Stimulated activated effector memory CD8-positive, alpha-beta T cell treated with anti-CD3 and anti-CD28 coated beads, Interleukin-12 subunit alpha, Interleukin-12 subunit beta, amount 100 ng/mL, for 72 hours (primary cell): ENCODE measurements at regions not wholly inside any gene's neighbourhood (a gene's known extent, or its start where the extent isn't known, plus 50 kb on each side); places are given as distances from the start of the nearest gene placed in this dataset.
"Not testable (repeated sequence)": the region's sequence is repeated elsewhere in the genome, so short reads cannot be mapped to it uniquely, and the experiment has no call there.

Experiments used
- ATAC-seq: fragments of 150-1000 bp; cut with Tn5 transposase; 2 replicates; pipeline ENCODE4 v1.10.0; 2021
- DNase-seq, 2 donors: peaks; one replicate each; pipeline ENCODE4 v3.0.0; 2021 to 2022; ENCODE audit warnings: low spot score in 2 of 2
- H3K27ac Mint-ChIP-seq: one replicate; pipeline ENCODE4 v1.8.0; 2022; ENCODE audit warnings: mild to moderate bottlenecking, mixed read lengths
- H3K36me3 Mint-ChIP-seq: one replicate; pipeline ENCODE4 v1.8.0; 2022; ENCODE audit warnings: mild to moderate bottlenecking, mixed read lengths
- H3K4me1 Mint-ChIP-seq: one replicate; pipeline ENCODE4 v1.8.0; 2022; ENCODE audit warnings: mixed read lengths
- H3K4me3 Mint-ChIP-seq: one replicate; pipeline ENCODE4 v1.8.0; 2022; ENCODE audit warnings: mild to moderate bottlenecking, mixed read lengths
- H3K9me3 Mint-ChIP-seq: one replicate; pipeline ENCODE4 v1.8.0; 2022; ENCODE audit warnings: mixed read lengths

GRCh38 chr5:127133071-127133470 is 59.8 kb upstream of the C5orf63 start:
- Mint-ChIP-seq H3K4me3 (no peak overlapping the region), H3K27ac (no peak overlapping the region), H3K4me1 (no peaks in the 10 kb centered on the region), H3K9me3 (no peaks in the 10 kb centered on the region), H3K36me3 (no peaks in the 10 kb centered on the region)
- no peak for ATAC-seq
- DNase-seq = no peak

GRCh38 chr5:127136908-127137307 is 63.6 kb upstream of the C5orf63 start:
- Mint-ChIP-seq H3K9me3 (no peaks in the 10 kb centered on the region), H3K27ac (no peak overlapping the region), H3K36me3 (no peaks in the 10 kb centered on the region), H3K4me1 (no peaks in the 10 kb centered on the region), H3K4me3 (no peak overlapping the region)
- ATAC-seq = no peak
- no peak for DNase-seq

- no peak overlapping the region for H3K27ac Mint-ChIP-seq
- no peak overlapping the region for H3K4me3 Mint-ChIP-seq
- H3K4me1 Mint-ChIP-seq = no peaks in the 10 kb centered on the region
- no peaks in the 10 kb centered on the region for H3K36me3 Mint-ChIP-seq
- peaks cover 4% of the 10 kb centered on the region for H3K9me3 Mint-ChIP-seq
- no peak for ATAC-seq
- no peak for DNase-seq
Measured at GRCh38 chr5:127143722-127144121, 70.4 kb upstream of the C5orf63 start.

DNA sequence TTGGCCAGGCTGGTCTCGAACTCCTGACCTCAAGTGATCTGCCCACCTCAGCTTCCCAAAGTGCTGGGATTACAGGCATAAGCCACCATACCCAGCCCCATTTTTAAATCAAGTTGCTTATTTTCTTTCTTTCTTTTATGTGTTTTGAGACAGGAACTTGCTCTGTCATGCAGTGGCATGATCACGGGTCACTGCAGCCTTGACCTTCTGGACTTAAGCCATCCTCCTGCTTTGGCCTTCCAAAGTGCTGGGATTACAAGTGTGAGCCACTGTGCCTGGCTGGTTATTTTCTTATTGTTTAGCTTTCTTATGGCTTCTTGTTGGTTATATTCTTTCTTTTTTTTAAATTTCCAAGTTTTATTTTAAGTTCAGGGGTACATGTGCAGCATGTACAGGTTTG is 79.7 kb upstream of the C5orf63 start:
- Mint-ChIP-seq H3K36me3 (no peaks in the 10 kb centered on the region), H3K27ac (no peak overlapping the region), H3K4me1 (no peaks in the 10 kb centered on the region), H3K4me3 (no peak overlapping the region), H3K9me3 (peaks cover 7% of the 10 kb centered on the region)
- ATAC-seq (no peak), DNase-seq (no peak)

- H3K36me3 Mint-ChIP-seq = no peaks in the 10 kb centered on the region
- no peak overlapping the region for H3K4me3 Mint-ChIP-seq
- peaks cover 8% of the 10 kb centered on the region for H3K9me3 Mint-ChIP-seq
- no peak for DNase-seq
- H3K4me1 Mint-ChIP-seq = no peaks in the 10 kb centered on the region
- no peak for ATAC-seq
- H3K27ac Mint-ChIP-seq = no peak overlapping the region
Measured at GRCh38 chr5:127153521-127153920, 80.2 kb upstream of the C5orf63 start.

- DNase-seq = no peak
- no peak overlapping the region for H3K27ac Mint-ChIP-seq
- ATAC-seq = no peak
- H3K36me3 Mint-ChIP-seq = no peaks in the 10 kb centered on the region
- peaks cover 1% of the 10 kb centered on the region for H3K9me3 Mint-ChIP-seq
- H3K4me1 Mint-ChIP-seq = no peaks in the 10 kb centered on the region
- H3K4me3 Mint-ChIP-seq = no peak overlapping the region
Measured at GRCh38 chr5:127163750-127164149, 90.4 kb upstream of the C5orf63 start.

DNA sequence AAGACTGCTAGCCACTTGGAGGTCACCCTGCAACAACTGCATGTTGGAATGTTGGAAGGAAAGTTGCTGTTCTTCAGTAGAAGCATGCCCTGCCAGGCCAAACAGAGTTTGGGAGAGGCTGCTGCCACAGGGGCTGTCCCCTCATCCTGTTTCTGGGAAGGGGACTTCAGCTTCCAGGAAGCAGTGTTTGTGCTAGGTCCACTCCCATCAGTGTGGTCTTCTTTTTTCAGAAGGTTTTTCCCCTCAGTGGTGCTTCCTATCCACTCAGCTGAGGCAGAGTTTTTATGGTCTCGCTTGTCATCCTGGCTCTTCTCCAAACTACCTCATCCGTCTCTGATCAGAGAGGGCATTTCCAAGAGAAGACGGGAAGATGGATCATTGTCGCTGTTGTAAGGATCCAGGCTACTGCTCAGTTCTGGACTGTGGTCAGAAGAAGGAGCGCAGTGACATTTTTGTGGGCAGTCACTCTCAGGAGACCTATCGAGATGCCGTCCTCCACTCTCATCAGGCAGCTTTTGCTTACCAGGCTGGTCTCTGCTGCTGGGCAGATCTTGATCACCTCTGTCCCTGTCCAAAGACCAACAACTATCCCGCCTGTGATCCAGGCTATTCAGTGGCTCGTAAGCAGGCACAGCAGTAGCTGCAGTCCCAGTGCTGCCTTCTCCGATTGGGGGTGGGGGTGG is 97.8 kb upstream of the C5orf63 start:
- peaks cover 3% of the 10 kb centered on the region for H3K9me3 Mint-ChIP-seq
- no peaks in the 10 kb centered on the region for H3K36me3 Mint-ChIP-seq
- DNase-seq (no peak), ATAC-seq (peak; percentile 21)
- H3K27ac Mint-ChIP-seq = no peak overlapping the region
- no peaks in the 10 kb centered on the region for H3K4me1 Mint-ChIP-seq
- no peak overlapping the region for H3K4me3 Mint-ChIP-seq

- no peaks in the 10 kb centered on the region for H3K36me3 Mint-ChIP-seq
- H3K4me3 Mint-ChIP-seq = no peak overlapping the region
- peaks cover 3% of the 10 kb centered on the region for H3K9me3 Mint-ChIP-seq
- DNase-seq = no peak
- H3K27ac Mint-ChIP-seq = no peak overlapping the region
- no peaks in the 10 kb centered on the region for H3K4me1 Mint-ChIP-seq
- ATAC-seq = no peak
Measured at GRCh38 chr5:127176769-127177168, 103.5 kb upstream of the C5orf63 start.

GRCh38 chr5:127182631-127183030 is 108.0 kb upstream of the MEGF10 start:
- H3K9me3 Mint-ChIP-seq, H3K27ac Mint-ChIP-seq, H3K4me1 Mint-ChIP-seq, DNase-seq, H3K36me3 Mint-ChIP-seq, H3K4me3 Mint-ChIP-seq, ATAC-seq: not testable (repeated sequence)

DNA sequence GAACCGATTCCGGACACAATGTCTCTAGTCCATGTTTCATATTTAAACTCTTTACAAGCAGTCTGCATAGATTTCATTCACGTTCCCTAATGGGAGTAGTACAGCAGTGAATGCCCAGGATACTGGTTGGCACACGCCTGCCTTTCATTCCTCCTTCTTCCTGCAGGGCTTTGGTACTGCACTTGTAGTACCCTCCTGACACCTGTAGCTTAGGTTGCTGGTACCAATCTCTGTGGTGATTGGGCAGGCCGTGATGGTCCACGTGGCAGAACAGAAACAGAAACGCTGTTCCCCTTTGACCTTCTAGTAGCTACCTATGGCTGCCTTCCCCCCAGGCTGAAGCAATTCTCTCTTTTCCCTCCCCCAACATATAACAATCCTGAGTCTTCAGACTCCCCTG is 107.3 kb upstream of the MEGF10 start:
- no peak overlapping the region for H3K27ac Mint-ChIP-seq
- H3K4me3 Mint-ChIP-seq = no peak overlapping the region
- no peaks in the 10 kb centered on the region for H3K9me3 Mint-ChIP-seq
- H3K36me3 Mint-ChIP-seq = no peaks in the 10 kb centered on the region
- no peak for DNase-seq
- H3K4me1 Mint-ChIP-seq = no peaks in the 10 kb centered on the region
- ATAC-seq = no peak

- Mint-ChIP-seq H3K4me3 (no peak overlapping the region), H3K4me1 (no peaks in the 10 kb centered on the region), H3K27ac (no peak overlapping the region), H3K9me3 (no peaks in the 10 kb centered on the region), H3K36me3 (no peaks in the 10 kb centered on the region)
- DNase-seq = no peak
- ATAC-seq = no peak
Measured at GRCh38 chr5:127184851-127185250, 105.7 kb upstream of the MEGF10 start.

DNA sequence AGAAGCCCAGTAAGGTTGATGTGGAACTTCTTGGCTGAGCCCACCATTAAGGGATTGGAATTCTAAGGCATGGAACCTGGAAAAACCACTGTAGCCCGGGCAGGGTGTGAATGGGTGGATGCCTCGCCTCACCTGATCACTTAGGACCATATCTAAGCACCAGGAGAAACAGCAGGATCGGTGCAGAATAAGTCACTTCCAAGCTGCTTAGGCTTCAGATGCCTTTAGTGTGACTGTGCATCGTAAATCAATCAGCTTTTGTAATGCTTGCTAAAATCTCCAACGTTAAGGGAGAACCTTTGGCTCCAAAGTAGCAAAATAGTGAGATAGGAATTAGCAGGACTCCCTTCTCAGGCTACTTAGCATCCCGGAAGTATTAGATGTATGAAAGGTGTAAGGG is 103.9 kb upstream of the MEGF10 start:
- DNase-seq (no peak), ATAC-seq (no peak)
- no peak overlapping the region for H3K4me3 Mint-ChIP-seq
- no peaks in the 10 kb centered on the region for H3K36me3 Mint-ChIP-seq
- no peaks in the 10 kb centered on the region for H3K4me1 Mint-ChIP-seq
- no peaks in the 10 kb centered on the region for H3K9me3 Mint-ChIP-seq
- no peak overlapping the region for H3K27ac Mint-ChIP-seq

DNA sequence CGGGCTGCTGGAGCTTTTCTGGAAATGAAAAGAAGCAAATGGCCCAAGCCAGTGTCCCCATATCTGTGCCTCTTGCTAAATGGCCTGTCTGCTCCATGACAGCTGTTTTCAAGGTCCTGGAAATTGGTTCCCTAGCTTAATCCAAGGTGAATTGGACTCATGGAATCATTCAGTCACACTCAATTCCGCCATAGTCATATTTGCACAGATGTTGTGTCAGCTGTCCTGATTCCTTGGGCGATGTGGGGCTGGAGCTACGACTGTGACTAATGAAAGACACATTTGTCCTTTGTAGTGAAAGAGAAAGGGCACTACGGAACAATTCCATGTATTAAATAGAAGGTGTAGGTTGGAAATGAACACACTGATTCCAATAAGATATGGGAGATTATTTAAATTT is 102.9 kb upstream of the MEGF10 start:
- Mint-ChIP-seq H3K4me3 (no peak overlapping the region), H3K9me3 (no peaks in the 10 kb centered on the region), H3K27ac (no peak overlapping the region), H3K4me1 (no peaks in the 10 kb centered on the region), H3K36me3 (no peaks in the 10 kb centered on the region)
- DNase-seq (no peak), ATAC-seq (no peak)

DNA sequence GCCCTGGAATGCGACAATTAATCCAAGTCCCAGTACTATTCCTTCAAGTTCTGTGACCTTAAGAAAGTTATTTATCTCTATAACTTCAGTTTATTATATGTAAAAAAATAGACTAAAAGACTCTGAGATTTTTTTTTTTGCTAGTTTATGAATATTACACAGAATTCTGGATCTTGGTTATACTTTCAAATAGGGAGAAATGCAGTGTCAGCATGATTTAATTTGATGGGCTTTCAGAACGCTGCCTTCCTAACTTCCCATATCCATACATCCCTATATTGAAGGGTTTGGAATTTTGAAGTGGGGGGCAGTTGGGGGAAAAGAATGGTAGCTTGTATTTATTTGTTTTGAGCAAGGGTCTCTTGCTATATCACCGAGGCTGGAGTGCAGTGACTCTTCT is 98.4 kb upstream of the MEGF10 start:
- no peak overlapping the region for H3K4me3 Mint-ChIP-seq
- no peaks in the 10 kb centered on the region for H3K4me1 Mint-ChIP-seq
- H3K36me3 Mint-ChIP-seq = no peaks in the 10 kb centered on the region
- DNase-seq = no peak
- no peaks in the 10 kb centered on the region for H3K9me3 Mint-ChIP-seq
- H3K27ac Mint-ChIP-seq = no peak overlapping the region
- ATAC-seq = no peak

GRCh38 chr5:127192836-127193338 is 97.7 kb upstream of the MEGF10 start:
- Mint-ChIP-seq H3K9me3 (no peaks in the 10 kb centered on the region), H3K27ac (no peak overlapping the region), H3K4me3 (no peak overlapping the region), H3K4me1 (no peaks in the 10 kb centered on the region), H3K36me3 (no peaks in the 10 kb centered on the region)
- ATAC-seq = no peak
- DNase-seq = no peak

GRCh38 chr5:127196042-127196441 is 94.6 kb upstream of the MEGF10 start:
- DNase-seq = no peak
- H3K27ac Mint-ChIP-seq = no peak overlapping the region
- no peak for ATAC-seq
- no peaks in the 10 kb centered on the region for H3K36me3 Mint-ChIP-seq
- H3K4me3 Mint-ChIP-seq = no peak overlapping the region
- H3K9me3 Mint-ChIP-seq = peaks cover 11% of the 10 kb centered on the region
- H3K4me1 Mint-ChIP-seq = no peaks in the 10 kb centered on the region
